ENCODE measurements at regions not wholly inside any gene's neighbourhood (a gene's known extent, or its start where the extent isn't known, plus 50 kb on each side); places are given as distances from the start of the nearest gene placed in this dataset.

- TF ChIP-seq CTCF (IDR thresholded peaks at IDR 0.05) = no peak
- TF ChIP-seq POLR2A (IDR thresholded peaks at IDR 0.05) = no peak
- no peak for TF ChIP-seq EP300 (IDR thresholded peaks at IDR 0.05)
- no peak for TF ChIP-seq POLR2AphosphoS5 (IDR thresholded peaks at IDR 0.05)
Measured at GRCh38 chr12:33945438-33945784, 76.9 kb upstream of the ALG10 start.

All from stomach (tissue), 4 donors.